ENCODE measurements at regions not wholly inside any gene's neighbourhood (a gene's known extent, or its start where the extent isn't known, plus 50 kb on each side); places are given as distances from the start of the nearest gene placed in this dataset.

DNA sequence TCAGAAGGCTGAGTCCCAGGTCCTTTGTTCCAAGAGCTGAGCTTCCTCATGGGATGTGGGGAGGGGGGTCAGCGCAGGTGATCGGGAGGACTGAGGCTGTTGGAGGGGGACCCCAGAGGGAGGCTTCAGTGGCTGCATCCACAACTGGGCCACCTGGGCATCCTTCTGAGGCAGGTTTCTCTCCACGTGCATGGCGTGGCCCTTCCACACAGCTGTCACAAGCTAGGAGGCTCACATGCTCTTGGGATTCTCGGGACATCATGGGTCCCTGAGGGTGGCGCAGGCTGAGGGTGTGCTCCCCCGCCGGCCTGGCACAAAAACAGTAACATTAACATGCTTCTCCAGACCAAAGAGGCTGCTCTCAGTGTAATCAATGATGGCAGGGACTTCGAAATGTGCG lies 229.6 kb upstream of the AJAP1 start:
- H3K4me3 ChIP-seq (ENCODE audit: low read depth in 1 of 3, low read length in 3 of 3) = no peak overlapping the region
- no peak overlapping the region for H3K27ac ChIP-seq (ENCODE audit: low read depth in 1 of 2, low read length in 2 of 2)
- no peak for TF ChIP-seq RXRA (IDR thresholded peaks at IDR 0.05)
- no peak for TF ChIP-seq GABPA (IDR thresholded peaks at IDR 0.05 in 1 of 2, conservative IDR thresholded peaks at IDR 0.05 in 1 of 2)
- no peak for TF ChIP-seq FOXA2 (IDR thresholded peaks at IDR 0.05)
- no peak for TF ChIP-seq HNF4G (IDR thresholded peaks at IDR 0.05)
- TF ChIP-seq YY1 (IDR thresholded peaks at IDR 0.05) = no peak
- TF ChIP-seq, protein P1, sequence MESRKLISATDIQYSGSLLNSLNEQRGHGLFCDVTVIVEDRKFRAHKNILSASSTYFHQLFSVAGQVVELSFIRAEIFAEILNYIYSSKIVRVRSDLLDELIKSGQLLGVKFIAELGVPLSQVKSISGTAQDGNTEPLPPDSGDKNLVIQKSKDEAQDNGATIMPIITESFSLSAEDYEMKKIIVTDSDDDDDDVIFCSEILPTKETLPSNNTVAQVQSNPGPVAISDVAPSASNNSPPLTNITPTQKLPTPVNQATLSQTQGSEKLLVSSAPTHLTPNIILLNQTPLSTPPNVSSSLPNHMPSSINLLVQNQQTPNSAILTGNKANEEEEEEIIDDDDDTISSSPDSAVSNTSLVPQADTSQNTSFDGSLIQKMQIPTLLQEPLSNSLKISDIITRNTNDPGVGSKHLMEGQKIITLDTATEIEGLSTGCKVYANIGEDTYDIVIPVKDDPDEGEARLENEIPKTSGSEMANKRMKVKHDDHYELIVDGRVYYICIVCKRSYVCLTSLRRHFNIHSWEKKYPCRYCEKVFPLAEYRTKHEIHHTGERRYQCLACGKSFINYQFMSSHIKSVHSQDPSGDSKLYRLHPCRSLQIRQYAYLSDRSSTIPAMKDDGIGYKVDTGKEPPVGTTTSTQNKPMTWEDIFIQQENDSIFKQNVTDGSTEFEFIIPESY (IDR thresholded peaks at IDR 0.05) = no peak
- H3K36me3 ChIP-seq (ENCODE audit: control insufficient read depth in 4 of 4, insufficient read depth in 3 of 4, low read depth in 1 of 4, low read length in 3 of 4) = no peaks in the 10 kb centered on the region
- no peak for DNase-seq (ENCODE audit: low spot score)
- no peak overlapping the region for H3K9ac ChIP-seq (ENCODE audit: low read depth in 1 of 2, low read length in 2 of 2)
- peaks cover 0 to 1% (median 0%) of the 10 kb centered on the region in 4 donors for H3K27me3 ChIP-seq (ENCODE audit: control insufficient read depth in 4 of 4, insufficient read depth in 4 of 4, low read length in 3 of 4)
- H3K9me3 ChIP-seq (ENCODE audit: control insufficient read depth in 4 of 4, low read length in 3 of 4) = peaks cover 8 to 12% (median 11%) of the 10 kb centered on the region in 4 donors
- 91% methylated on average over 10 of the region's 10 CpGs for WGBS
- peaks cover 0 to 2% (median 0%) of the 10 kb centered on the region in 4 donors for H3K4me1 ChIP-seq (ENCODE audit: control insufficient read depth in 4 of 4, insufficient read depth in 4 of 4, low read length in 3 of 4)

DNA sequence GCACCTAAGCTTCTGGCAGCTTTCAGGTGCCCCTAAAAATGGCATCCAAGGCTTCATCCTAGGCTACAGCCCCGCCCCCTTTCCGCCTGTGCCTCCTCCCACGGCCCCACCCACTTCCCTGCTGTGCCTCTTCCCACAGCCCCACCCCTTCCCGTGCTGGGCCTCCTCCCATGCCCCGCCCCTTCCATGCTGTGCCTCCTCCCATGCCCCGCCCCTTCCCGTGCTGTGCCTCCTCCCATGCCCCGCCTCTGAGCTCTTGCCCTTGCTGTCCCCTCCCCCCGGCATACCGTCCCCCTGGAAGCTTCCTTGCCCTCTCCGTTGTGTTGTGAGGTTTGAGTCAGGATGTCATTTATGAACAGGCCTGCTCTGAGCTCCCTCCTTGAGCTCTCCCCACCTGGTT lies 228.5 kb upstream of the AJAP1 start:
- H3K36me3 ChIP-seq (ENCODE audit: control insufficient read depth in 4 of 4, insufficient read depth in 3 of 4, low read depth in 1 of 4, low read length in 3 of 4) = no peaks in the 10 kb centered on the region
- TF ChIP-seq YY1 (IDR thresholded peaks at IDR 0.05) (no peak), FOXA2 (IDR thresholded peaks at IDR 0.05) (no peak), HNF4G (IDR thresholded peaks at IDR 0.05) (no peak), RXRA (IDR thresholded peaks at IDR 0.05) (no peak), EGR1 (IDR thresholded peaks at IDR 0.05; ENCODE audit: low read depth in 2 of 2) (no peak)
- TF ChIP-seq, protein P2, sequence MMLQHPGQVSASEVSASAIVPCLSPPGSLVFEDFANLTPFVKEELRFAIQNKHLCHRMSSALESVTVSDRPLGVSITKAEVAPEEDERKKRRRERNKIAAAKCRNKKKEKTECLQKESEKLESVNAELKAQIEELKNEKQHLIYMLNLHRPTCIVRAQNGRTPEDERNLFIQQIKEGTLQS (IDR thresholded peaks at IDR 0.05) = no peak
- H3K4me1 ChIP-seq (ENCODE audit: control insufficient read depth in 4 of 4, insufficient read depth in 4 of 4, low read length in 3 of 4) = peaks cover 0 to 1% (median 0%) of the 10 kb centered on the region in 4 donors
- no peaks in the 10 kb centered on the region for H3K27me3 ChIP-seq (ENCODE audit: control insufficient read depth in 4 of 4, insufficient read depth in 4 of 4, low read length in 3 of 4)
- DNase-seq (ENCODE audit: low spot score) = no peak
- peaks cover under 1 to 4% (median 3%) of the 10 kb centered on the region in 4 donors for H3K9me3 ChIP-seq (ENCODE audit: control insufficient read depth in 4 of 4, low read length in 3 of 4)
- H3K27ac ChIP-seq (ENCODE audit: low read depth in 1 of 2, low read length in 2 of 2) = no peak overlapping the region
- no peak overlapping the region for H3K4me3 ChIP-seq (ENCODE audit: low read depth in 1 of 3, low read length in 3 of 3)
- 79% methylated on average over 11 of the region's 11 CpGs for WGBS
- no peak overlapping the region for H3K9ac ChIP-seq (ENCODE audit: low read depth in 1 of 2, low read length in 2 of 2)

DNA sequence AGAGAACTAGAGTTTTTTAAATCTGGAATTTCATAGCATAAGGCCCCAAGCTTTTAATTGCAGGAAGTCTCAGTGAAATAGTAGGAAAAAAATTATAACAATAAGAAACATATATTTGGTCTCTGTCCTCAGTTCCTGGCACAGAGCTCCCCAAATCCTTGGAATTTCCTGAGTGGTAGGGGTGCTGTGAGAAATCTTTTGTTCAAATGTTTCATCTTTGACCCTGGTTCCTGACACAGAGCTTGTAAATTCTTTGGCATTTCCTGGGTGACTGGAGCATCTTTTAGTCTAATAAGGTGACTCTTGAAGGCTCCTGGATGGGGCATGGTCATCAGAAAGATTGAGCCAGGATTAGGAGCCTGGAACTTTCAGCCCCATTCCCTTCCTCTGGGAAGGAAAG lies 225.7 kb upstream of the AJAP1 start:
- Histone ChIP-seq H3K27ac (ENCODE audit: low read depth in 1 of 2, low read length in 2 of 2) (no peak overlapping the region), H3K4me1 (ENCODE audit: control insufficient read depth in 4 of 4, insufficient read depth in 4 of 4, low read length in 3 of 4) (no peaks in the 10 kb centered on the region), H3K27me3 (ENCODE audit: control insufficient read depth in 4 of 4, insufficient read depth in 4 of 4, low read length in 3 of 4) (no peaks in the 10 kb centered on the region), H3K9me3 (ENCODE audit: control insufficient read depth in 4 of 4, low read length in 3 of 4) (no peaks in the 10 kb centered on the region), H3K36me3 (ENCODE audit: control insufficient read depth in 4 of 4, insufficient read depth in 3 of 4, low read depth in 1 of 4, low read length in 3 of 4) (no peaks in the 10 kb centered on the region), H3K4me3 (ENCODE audit: low read depth in 1 of 3, low read length in 3 of 3) (no peak overlapping the region), H3K9ac (ENCODE audit: low read depth in 1 of 2, low read length in 2 of 2) (no peak overlapping the region)
- no peak for DNase-seq (ENCODE audit: low spot score)
- TF ChIP-seq, protein P2 (IDR thresholded peaks at IDR 0.05) = no peak

DNA sequence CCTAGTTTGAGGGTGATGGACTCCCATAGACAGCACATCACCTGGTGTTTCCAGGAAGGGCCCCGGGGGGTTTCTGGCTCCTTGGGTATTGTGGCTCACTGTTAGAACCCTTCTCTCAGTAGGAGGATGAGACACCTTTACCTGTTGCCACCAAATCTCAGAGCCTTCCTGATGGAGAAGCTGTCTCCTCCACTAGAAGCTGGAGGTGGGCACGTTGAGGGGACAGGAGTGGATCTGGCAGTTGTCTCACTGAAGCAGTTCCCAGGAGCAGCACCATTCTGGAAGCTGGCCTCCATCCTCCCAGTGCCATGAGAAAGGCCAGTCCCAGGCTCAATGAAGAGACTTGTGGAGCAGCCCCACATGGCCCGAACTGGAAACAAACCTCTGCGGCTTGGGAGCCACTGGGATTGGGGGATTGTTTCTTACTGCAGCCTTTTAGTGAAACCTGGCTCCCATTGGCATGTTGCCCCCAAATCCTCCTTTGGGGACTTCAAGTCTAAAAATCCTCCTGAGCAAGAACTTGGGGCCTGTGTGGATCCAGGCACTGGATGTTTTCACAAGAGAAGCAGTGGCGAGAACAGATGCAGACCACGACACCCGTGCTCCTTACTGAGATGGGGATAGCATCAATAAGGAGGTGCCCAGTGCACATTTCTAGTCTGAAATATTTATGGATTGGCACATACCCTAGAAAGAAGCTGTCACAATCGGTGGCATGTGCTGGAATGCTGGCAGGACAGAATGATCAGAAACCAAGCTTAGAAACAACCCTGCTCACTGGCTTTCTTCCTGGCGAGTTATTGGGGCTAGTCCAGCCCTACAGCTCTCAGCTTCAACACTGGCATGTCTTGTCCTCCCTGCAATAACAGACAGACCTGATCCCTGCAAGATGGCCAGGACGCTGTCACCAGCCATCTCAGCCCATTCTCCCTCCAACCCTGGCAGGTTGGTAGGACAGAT lies 223.7 kb upstream of the AJAP1 start:
- no peaks in the 10 kb centered on the region for H3K36me3 ChIP-seq (ENCODE audit: control insufficient read depth in 4 of 4, insufficient read depth in 3 of 4, low read depth in 1 of 4, low read length in 3 of 4)
- no peaks in the 10 kb centered on the region for H3K9me3 ChIP-seq (ENCODE audit: control insufficient read depth in 4 of 4, low read length in 3 of 4)
- 82% methylated on average over 10 of the region's 10 CpGs for WGBS
- no peak overlapping the region for H3K4me3 ChIP-seq (ENCODE audit: low read depth in 1 of 3, low read length in 3 of 3)
- no peak for DNase-seq (ENCODE audit: low spot score)
- no peak overlapping the region for H3K9ac ChIP-seq (ENCODE audit: low read depth in 1 of 2, low read length in 2 of 2)
- H3K27ac ChIP-seq (ENCODE audit: low read depth in 1 of 2, low read length in 2 of 2) = no peak overlapping the region
- no peaks in the 10 kb centered on the region for H3K27me3 ChIP-seq (ENCODE audit: control insufficient read depth in 4 of 4, insufficient read depth in 4 of 4, low read length in 3 of 4)
- TF ChIP-seq FOXA2 (IDR thresholded peaks at IDR 0.05) = no peak
- H3K4me1 ChIP-seq (ENCODE audit: control insufficient read depth in 4 of 4, insufficient read depth in 4 of 4, low read length in 3 of 4) = no peaks in the 10 kb centered on the region
